HG02870 (cell line): ENCODE measurements at regions not wholly inside any gene's neighbourhood (a gene's known extent, or its start where the extent isn't known, plus 50 kb on each side); places are given as distances from the start of the nearest gene placed in this dataset.
"Not testable (repeated sequence)": the region's sequence is repeated elsewhere in the genome, so short reads cannot be mapped to it uniquely, and the experiment has no call there.

Experiments used
- ATAC-seq: cut with Tn5 transposase; IDR thresholded peaks from one replicate; pipeline ENCODE4 v1.9.1; 2021; ENCODE audit warnings: mild to moderate bottlenecking, moderate library complexity; ENCODE audit not compliant: unreplicated experiment

- no peak for ATAC-seq
Measured at GRCh38 chr1:8230292-8230621, 87.7 kb upstream of the SLC45A1 start.

DNA sequence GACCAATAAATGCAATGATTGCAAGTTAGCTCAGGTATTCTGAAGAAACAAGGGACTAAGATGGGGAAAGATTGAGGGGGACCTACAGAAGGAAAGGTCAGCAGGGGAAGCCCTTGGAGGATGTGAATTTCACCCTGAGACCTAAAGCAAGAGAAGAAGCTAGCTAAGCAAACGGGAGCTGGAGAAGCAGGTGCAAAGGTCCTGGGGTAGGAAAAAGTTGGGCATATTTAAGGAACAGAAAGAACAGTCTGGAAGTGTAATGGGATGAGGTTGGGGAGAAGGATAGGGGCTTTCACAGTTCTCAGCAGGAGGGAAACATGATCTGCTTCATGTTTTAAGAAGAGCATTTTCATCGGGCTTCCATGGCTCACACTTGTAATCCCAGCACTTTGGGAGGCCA lies 89.7 kb upstream of the SLC45A1 start:
- ATAC-seq = no peak

GRCh38 chr1:8227674-8228073 lies 90.2 kb upstream of the SLC45A1 start:
- ATAC-seq = not testable (repeated sequence)

- no peak for ATAC-seq
Measured at GRCh38 chr1:8226747-8227146, 91.2 kb upstream of the SLC45A1 start.

GRCh38 chr1:8226024-8226423 lies 91.9 kb upstream of the SLC45A1 start:
- not testable (repeated sequence) for ATAC-seq

- no peak for ATAC-seq
Measured at GRCh38 chr1:8223526-8223925, 94.4 kb upstream of the SLC45A1 start.

DNA sequence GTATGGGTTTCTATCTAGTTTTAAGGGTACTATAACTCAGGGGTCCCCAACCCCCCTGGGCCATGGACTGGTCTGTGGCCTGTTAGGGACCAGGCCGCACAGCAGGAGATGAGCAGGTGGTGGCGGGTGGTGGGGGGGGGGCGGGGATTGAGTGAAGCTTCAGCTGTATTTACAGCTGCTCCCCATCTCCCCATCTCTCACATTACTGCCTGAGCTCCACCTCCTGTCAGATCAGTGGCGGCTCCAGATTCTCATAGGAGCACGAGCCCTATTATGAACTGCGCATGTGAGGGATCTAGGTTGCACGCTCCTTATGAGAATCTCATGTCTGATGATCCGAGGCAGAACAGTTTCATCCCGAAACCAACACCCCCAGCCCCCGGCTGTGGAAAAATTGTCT lies 95.1 kb upstream of the SLC45A1 start:
- ATAC-seq = no peak

DNA sequence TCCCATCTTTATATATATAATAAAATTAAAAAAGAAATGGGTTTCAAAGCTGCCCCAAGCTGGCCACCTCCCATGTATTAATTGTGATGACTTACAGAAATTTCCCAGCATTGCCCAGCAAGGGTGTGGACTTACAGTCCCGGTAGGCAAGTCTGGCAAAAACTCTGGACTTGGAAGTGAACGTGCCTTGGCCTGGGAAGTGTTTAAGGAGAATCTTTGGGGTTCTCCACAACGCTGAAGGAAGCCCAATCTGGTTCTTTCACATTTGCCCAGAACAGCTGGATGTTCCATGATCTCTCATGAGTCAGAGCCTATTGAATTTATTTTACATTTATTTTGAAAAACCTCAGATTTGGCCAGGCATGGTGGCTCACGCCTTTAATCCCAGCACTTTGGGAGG lies 98.4 kb upstream of the SLC45A1 start:
- ATAC-seq = no peak

DNA sequence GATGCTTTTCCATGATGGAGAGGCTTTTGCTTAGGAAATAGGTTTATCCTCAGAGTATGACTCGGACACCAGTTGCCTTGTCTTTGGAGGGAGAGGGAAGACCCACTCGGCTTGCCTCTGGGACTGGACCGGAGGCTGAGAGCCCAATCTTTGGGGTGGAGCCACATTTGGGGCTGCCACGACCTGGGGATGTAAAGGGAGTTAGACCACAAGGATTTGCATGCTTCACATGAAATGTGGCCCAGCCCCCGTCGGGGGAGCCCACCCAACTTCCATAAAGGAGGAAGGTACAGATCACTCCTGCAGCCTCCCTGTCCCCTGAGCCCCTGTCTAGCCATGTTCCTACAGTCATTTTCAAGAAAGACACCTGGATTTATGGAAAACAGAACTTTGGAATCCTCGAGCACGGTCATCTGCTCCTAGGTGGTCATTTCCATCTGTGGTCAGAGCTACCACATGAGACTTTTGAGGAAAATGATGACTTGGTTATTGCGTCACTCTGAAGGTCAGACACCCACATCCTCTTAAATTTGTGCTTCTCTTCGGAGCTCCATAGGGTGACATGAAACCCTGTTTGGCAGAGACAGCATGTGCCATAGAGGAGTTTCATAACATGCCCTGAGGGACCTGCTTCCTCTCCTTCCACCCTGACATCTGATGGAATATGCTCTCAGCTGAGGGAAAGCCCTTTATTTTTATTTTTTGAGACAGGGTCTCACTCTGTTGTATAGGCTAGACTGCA lies 99.4 kb upstream of the SLC45A1 start:
- no peak for ATAC-seq

- no peak for ATAC-seq
Measured at GRCh38 chr1:8217809-8218208, 100.1 kb upstream of the SLC45A1 start.

DNA sequence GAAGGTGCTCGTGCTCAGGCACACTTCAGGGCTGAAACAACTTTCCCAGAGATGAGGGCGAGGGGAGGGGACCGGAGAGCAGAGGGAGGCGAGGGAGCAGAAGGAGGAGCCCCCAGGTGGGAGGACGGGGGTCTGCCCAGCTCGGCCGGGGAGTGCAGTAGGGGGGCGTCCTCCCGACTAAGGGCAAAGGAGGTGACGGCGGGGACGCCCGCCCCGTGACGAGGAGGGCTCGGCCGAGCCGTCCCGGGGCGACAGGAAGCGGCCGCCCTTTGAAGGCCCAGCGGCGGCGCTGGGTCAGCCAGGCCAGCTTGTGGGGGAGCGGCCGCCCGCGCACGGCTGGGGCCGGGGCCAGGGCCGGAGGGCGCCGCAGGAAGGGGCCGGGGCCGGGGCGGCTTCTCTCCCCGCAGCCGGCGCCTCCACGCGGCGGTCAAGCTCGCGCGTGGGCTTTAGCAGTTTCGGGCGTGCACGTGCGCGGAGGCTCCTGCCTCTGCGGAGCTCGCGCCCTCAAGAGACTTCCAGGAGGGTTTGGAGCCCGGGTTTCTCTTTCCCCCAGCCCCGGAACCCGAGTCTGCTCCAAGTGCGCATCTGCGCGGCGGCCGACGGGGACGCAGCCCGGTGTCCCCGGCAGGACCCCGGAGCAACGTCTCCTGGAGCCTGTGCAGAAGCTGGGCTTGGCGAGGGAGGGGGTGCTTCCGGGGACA lies 100.8 kb upstream of the SLC45A1 start:
- ATAC-seq = no peak

- no peak for ATAC-seq
Measured at GRCh38 chr1:8216005-8216404, 101.9 kb upstream of the SLC45A1 start.

DNA sequence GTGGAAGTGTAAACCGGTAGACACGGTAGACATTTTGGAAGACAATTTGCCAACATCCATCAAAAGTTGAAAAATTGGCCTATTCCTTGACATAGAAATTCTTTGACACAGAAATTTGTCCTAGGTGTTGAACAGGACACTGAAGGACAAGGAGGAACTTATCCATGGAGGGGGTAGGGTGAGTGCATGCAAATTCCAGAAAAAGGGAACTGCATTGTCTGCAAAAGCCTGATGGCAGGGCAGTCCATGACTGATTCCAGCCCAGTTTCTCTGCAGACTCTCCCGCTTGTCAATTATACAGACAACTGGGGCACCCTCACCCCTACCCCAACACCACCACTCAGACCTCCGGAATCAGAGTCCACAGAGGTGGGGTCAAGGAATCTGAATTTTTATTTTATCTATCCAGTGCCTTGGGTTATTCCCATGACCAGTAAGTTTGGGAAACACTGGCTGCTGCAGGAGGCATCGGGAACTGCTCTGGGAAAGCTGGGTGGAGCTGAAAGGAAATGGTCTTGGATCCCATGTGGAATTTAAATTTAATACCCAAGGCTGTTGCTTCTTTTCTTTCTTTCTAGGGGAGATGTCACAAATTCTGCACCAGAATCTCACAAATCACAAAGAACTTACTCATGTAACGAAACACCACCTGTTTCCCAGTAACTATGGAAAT lies 103.3 kb upstream of the SLC45A1 start:
- ATAC-seq = no peak

- ATAC-seq = no peak
Measured at GRCh38 chr1:8213676-8214075, 104.2 kb upstream of the SLC45A1 start.

- no peak for ATAC-seq
Measured at GRCh38 chr1:8213136-8213535, 104.8 kb upstream of the SLC45A1 start.

GRCh38 chr1:8212580-8213031 lies 105.3 kb upstream of the SLC45A1 start:
- no peak for ATAC-seq

DNA sequence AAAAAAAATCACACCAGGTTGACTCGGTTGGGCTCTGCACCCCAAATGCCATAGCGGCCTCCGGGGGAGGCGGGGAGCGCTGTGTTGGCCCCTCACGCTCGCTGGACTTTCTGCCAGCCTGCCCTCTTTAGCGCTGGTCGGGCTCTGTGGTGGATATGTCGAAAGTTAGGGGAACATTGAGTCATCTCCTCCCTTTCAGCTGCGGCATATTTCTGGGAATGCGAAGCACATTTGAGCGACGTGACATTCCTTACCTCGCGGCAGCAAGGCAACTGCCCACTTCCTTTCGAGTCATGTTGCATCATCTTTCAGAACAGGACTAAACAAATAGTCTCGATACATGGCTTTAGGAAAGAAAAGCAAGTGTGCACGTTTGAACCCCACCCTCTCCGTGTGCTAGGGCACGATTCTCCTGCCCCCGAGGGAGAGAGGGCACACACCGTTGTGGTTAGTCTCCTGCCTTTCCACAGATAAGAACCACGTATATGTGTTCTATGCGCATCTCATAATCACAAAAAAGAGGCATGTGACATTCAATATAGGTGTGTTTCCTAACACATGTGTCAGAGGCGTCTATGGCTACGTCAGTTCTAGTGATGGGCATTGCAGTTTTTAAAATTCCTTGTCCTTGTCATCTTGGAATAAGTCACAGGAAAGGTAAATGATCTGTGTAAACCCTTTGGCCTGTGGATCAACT lies 105.9 kb upstream of the SLC45A1 start:
- no peak for ATAC-seq

DNA sequence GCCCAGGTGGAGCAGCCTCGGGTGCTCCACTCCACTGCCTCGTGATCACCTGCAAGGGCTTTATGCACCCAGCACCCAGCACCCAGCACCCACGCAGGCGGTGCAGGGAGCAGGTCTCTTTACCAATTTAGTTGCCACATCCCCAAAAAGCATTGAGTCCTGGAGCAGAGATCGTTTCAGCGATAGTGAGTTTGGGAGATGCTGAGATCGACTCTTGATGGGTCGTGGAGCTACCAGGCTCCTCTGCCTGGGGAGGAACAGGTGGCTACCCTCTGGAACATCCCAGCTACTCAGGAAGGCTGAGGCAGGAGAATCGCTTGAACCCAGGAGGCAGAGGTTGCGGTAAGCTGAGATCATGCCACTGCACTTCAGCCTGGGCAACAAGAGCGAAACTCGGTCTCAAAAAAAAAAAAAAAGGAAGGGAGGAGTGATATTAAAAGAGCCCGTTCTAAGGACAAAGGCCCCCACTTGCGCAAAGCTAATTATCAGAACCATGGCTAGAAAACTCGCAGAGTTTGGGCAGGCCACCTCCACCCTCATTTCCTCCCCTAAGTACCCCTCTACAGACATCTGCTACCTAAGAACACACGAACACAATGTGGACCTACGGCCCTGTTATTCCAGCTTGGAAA lies 106.5 kb upstream of the SLC45A1 start:
- no peak for ATAC-seq

DNA sequence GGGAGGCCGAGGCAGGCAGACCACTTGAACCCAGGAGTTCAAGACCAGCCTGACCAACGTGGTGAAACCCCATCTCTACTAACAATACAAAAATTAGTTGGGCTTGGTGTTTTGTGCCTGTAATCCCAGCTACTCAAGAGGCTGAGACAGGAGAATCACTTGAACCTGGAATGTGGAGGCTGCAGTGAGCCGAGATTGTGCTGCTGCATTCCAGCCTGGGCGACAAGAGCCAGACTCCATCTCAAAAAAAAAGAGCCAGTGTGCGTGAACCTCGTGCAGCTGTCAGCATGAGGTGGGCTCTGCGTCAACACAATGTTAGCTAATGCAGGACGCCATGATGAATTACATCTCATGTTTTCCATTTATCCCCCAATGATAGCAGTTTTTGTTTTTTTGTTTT lies 110.7 kb upstream of the SLC45A1 start:
- no peak for ATAC-seq

GRCh38 chr1:8206391-8206790 lies 111.5 kb upstream of the SLC45A1 start:
- no peak for ATAC-seq

DNA sequence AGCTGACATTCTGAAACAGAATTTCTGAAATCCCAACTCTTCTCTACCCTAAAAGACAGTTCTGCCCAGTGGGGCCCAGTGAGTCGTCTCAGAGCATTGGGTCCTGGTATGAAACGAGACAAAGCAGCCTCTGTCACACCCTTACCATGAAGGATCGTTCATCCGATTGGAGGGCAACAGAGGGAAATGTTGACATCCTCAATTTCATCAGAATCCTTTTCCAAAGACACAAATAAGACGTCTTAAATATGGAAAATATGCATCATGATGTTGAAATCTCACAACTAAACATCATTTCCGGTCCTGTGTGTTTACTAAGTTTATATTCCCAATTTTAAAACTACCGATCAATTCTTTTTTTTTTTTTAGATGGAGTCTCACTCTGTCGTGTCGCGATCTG lies 112.1 kb upstream of the SLC45A1 start:
- ATAC-seq = no peak
